Kidney epithelial cell (primary cell): ENCODE measurements at regions not wholly inside any gene's neighbourhood (a gene's known extent, or its start where the extent isn't known, plus 50 kb on each side); places are given as distances from the start of the nearest gene placed in this dataset.

ENCODE experiments used
- DNase-seq: peaks from one replicate; pipeline ENCODE4 v3.0.0-alpha.2; 2010; ENCODE audit warnings: low read depth
- H3K27me3 ChIP-seq: 2 replicates; pipeline ENCODE4 v1.6.0; 2011; ENCODE audit warnings: low read length; ENCODE audit not compliant: control insufficient read depth, insufficient read depth
- H3K36me3 ChIP-seq: 2 replicates; pipeline ENCODE4 v1.5.1; 2011; ENCODE audit warnings: low read length; ENCODE audit not compliant: control insufficient read depth, insufficient read depth
- H3K4me3 ChIP-seq: 2 replicates; pipeline ENCODE4 v1.5.1; 2011; ENCODE audit warnings: low read depth, mild to moderate bottlenecking, control low read depth, low read length
- TF ChIP-seq, protein P1 (sequence below): IDR thresholded peaks from 2 replicates; pipeline ENCODE4 v1.5.1; 2011; ENCODE audit warnings: mild to moderate bottlenecking, moderate library complexity, low read length, control low read depth, inconsistent platforms; ENCODE audit not compliant: insufficient read depth, poor library complexity, severe bottlenecking

DNA sequence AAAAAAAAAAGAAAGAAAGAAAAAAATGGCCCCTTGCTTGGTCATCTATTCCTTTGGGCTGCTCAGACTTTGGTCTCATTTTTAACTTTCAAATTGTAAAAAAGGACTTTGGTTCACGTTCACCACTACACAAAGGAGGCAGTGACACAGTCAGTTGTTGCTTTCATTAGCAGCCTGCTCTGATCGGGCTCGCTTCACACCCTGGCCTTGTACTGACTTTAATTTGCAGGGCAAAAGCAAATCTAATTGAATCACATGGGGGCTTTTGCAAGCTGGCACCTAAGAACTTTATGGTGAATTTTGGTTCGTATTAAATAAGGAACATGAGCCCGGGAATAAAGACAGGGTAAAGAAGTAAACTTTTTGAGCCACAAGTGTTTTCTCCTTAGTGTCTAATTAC, 103.6 kb upstream of the CDH11 start:
- no peaks in the 10 kb centered on the region for H3K36me3 ChIP-seq
- H3K27me3 ChIP-seq: no peaks in the 10 kb centered on the region
- TF ChIP-seq, protein P1, sequence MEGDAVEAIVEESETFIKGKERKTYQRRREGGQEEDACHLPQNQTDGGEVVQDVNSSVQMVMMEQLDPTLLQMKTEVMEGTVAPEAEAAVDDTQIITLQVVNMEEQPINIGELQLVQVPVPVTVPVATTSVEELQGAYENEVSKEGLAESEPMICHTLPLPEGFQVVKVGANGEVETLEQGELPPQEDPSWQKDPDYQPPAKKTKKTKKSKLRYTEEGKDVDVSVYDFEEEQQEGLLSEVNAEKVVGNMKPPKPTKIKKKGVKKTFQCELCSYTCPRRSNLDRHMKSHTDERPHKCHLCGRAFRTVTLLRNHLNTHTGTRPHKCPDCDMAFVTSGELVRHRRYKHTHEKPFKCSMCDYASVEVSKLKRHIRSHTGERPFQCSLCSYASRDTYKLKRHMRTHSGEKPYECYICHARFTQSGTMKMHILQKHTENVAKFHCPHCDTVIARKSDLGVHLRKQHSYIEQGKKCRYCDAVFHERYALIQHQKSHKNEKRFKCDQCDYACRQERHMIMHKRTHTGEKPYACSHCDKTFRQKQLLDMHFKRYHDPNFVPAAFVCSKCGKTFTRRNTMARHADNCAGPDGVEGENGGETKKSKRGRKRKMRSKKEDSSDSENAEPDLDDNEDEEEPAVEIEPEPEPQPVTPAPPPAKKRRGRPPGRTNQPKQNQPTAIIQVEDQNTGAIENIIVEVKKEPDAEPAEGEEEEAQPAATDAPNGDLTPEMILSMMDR: no peak
- no peak overlapping the region for H3K4me3 ChIP-seq
- no peak for DNase-seq

DNA sequence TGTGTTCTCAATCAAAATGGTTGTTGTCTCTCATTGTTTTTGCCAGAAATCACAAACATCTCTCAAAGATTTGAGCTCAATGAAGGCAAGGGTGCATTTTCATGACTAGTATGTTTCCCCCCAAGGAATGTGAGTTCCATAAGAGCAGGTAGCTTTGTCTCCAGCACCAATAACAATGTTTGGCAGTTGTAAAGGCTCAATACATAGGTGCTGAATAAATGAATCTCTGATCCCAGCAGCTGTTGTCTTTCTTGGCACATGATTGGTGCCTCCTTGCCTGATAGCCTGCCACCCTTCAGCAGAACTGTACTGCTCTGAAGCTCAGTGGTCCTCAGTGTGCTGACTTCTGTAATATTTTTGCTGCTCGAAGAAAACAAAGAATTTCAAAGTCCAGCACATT, 103.1 kb upstream of the CDH11 start:
- no peaks in the 10 kb centered on the region for H3K27me3 ChIP-seq
- DNase-seq: no peak
- TF ChIP-seq, protein P1: no peak
- H3K4me3 ChIP-seq: no peak overlapping the region
- H3K36me3 ChIP-seq: no peaks in the 10 kb centered on the region

DNA sequence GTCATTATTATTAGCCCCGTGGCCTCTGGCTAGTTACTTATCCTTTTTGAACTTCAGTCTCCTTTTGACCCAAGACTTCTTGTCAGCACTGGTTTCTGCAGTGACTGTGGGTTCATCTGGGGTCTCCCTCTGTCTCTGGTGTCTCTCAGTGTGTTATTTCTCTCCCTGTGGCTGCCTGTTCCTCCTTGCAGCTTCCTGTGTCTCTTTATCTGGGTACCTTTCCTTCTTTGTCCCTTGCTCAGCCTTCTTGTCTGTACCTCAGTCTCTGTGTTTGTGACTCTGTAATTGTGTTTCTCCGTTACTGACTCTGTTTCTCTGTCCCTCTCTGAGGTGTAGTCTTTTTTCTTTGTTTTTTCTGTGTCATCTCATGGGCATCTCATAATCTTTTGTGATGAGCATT, 102.6 kb upstream of the CDH11 start:
- DNase-seq: no peak
- H3K27me3 ChIP-seq: no peaks in the 10 kb centered on the region
- TF ChIP-seq, protein P1: no peak
- H3K4me3 ChIP-seq: no peak overlapping the region
- no peaks in the 10 kb centered on the region for H3K36me3 ChIP-seq

DNA sequence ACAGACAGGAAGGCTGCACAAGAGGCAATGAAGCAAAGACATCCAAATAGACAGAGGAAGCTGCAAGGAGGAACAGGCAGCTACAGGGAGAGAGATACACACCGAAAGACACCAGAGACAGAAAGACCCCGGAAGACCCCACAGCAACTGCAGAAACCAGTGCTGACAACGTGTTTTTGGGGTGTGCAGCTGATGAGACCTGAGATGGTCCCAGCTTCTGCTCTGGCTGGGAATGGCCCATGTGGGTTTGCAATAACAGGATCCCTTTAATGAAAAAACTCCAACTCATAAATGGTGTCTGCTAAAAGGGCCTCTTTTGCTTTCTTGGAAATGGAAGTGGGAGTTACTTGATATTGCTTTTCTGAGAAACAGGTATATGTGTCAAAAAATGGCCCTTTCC, 101.5 kb upstream of the CDH11 start:
- no peak for DNase-seq
- TF ChIP-seq, protein P1: no peak
- H3K27me3 ChIP-seq: no peaks in the 10 kb centered on the region
- no peak overlapping the region for H3K4me3 ChIP-seq
- no peaks in the 10 kb centered on the region for H3K36me3 ChIP-seq

DNA sequence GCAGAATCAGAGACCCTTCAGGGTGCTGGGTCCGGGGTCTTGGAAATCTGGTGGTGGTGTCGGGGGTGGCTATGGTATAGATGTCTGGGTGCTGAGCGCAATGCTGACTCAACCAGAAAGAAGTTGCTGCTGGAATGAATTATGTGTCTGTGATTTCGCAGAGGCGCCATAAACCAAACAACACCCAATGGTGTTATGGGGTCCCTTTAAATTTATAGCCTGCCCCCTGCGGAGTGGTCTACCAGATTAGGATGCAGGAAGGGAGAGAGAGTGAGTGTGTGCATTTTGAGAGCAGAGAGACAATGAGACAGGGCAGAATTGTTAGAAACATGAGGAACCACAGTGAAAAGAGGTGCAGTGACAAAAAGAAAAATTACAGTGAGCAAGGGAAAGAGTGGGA, 100.7 kb upstream of the CDH11 start:
- no peak for DNase-seq
- H3K4me3 ChIP-seq: no peak overlapping the region
- TF ChIP-seq, protein P1: no peak
- no peaks in the 10 kb centered on the region for H3K36me3 ChIP-seq
- no peaks in the 10 kb centered on the region for H3K27me3 ChIP-seq

DNA sequence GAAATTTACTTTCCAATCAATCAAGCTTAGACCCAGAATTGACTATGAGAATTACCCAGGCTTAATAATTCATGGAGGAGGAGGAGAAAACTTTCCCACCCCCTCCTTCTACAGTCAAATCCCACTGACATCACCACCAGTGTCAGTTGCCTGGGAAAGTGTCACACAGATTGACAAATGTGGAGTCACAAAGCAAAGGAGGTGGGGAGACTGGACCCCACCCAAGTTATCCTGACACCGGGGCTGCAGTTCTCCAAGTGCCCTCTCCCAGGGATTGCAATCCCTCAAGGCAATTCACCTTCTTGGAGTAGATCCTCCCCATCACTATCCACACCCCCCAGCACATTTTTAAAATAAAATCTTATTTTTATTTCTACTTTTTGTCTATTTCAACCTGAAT, 100.2 kb upstream of the CDH11 start:
- Histone ChIP-seq H3K36me3 (no peaks in the 10 kb centered on the region), H3K4me3 (no peak overlapping the region), H3K27me3 (no peaks in the 10 kb centered on the region)
- DNase-seq: no peak
- TF ChIP-seq, protein P1: no peak
